Neural cell (in vitro differentiated cells): ENCODE measurements at regions not wholly inside any gene's neighbourhood (a gene's known extent, or its start where the extent isn't known, plus 50 kb on each side); places are given as distances from the start of the nearest gene placed in this dataset.

Source experiments
- H2AFZ ChIP-seq: fragments of 200-600, 300-800 bp; sonication (generic), shearing (Covaris generic); 2 replicates; pipeline ENCODE4 v1.6.0; 2014; ENCODE audit warnings: low read depth, mild to moderate bottlenecking, antibody characterized with exemption, low read length, moderate library complexity
- H3F3A ChIP-seq: fragments of 200-600 bp; shearing (Covaris generic); 2 replicates; pipeline ENCODE4 v1.6.1; 2016; ENCODE audit warnings: mild to moderate bottlenecking, moderate library complexity, mixed read lengths, antibody characterized with exemption, low read length; ENCODE audit not compliant: insufficient read depth, poor library complexity, severe bottlenecking
- H3K27ac ChIP-seq: fragments of 200-600, 300-800 bp; sonication (generic), shearing (Covaris generic); 2 replicates; pipeline ENCODE4 v1.5.1; 2014; ENCODE audit warnings: mild to moderate bottlenecking, low read length, moderate library complexity
- H3K27me3 ChIP-seq: fragments of 300-800, 200-600 bp; sonication (generic), shearing (Covaris generic); 2 replicates; pipeline ENCODE4 v1.6.0; 2014; ENCODE audit warnings: mild to moderate bottlenecking, low read depth, low read length, moderate library complexity; ENCODE audit not compliant: insufficient read depth
- H3K36me3 ChIP-seq: fragments of 300-800, 200-600 bp; sonication (generic), shearing (Covaris generic); 2 replicates; pipeline ENCODE4 v1.5.1; 2014; ENCODE audit warnings: mild to moderate bottlenecking, antibody characterized with exemption, low read length, moderate library complexity; ENCODE audit not compliant: insufficient read depth
- H3K4me2 ChIP-seq: fragments of 300-800, 200-600 bp; sonication (generic), shearing (Covaris generic); 2 replicates; pipeline ENCODE4 v1.6.0; 2014; ENCODE audit warnings: mild to moderate bottlenecking, low read length
- H3K4me3 ChIP-seq: fragments of 300-800, 200-600 bp; sonication (generic), shearing (Covaris generic); 2 replicates; pipeline ENCODE4 v1.5.1; 2014; ENCODE audit warnings: mild to moderate bottlenecking, low read length, moderate library complexity
- H3K79me2 ChIP-seq: fragments of 200-600 bp; shearing (Covaris generic); replicated peaks from 2 replicates; pipeline ENCODE4 v1.6.0; 2014; ENCODE audit warnings: mild to moderate bottlenecking, low read length, moderate library complexity; ENCODE audit not compliant: insufficient read depth
- H3K9ac ChIP-seq: fragments of 300-800, 200-600 bp; sonication (generic), shearing (Covaris generic); 2 replicates; pipeline ENCODE4 v1.6.1; 2016; ENCODE audit warnings: mild to moderate bottlenecking, low read length, mixed read lengths
- H3K9me2 ChIP-seq: fragments of 200-600 bp; shearing (Covaris generic); 2 replicates; pipeline ENCODE4 v1.6.1; 2016; ENCODE audit warnings: mild to moderate bottlenecking, low read length, mixed read lengths; ENCODE audit not compliant: insufficient read depth
- H3K9me3 ChIP-seq: fragments of 200-600, 300-800 bp; sonication (generic), shearing (Covaris generic); 2 replicates; pipeline ENCODE4 v1.6.1; 2016; ENCODE audit warnings: mild to moderate bottlenecking, mixed run types, low read length, moderate library complexity, mixed read lengths
- H4K20me1 ChIP-seq: fragments of 200-600 bp; shearing (Covaris generic); 2 replicates; pipeline ENCODE4 v1.6.1; 2016; ENCODE audit warnings: mild to moderate bottlenecking, mixed run types; ENCODE audit not compliant: insufficient read depth
- CTCF ChIP-seq: fragments of 450-650 bp; IDR thresholded peaks from 2 replicates; pipeline ENCODE4 v1.5.1; 2014; ENCODE audit warnings: antibody characterized with exemption, mild to moderate bottlenecking, moderate library complexity; ENCODE audit not compliant: poor library complexity, severe bottlenecking
- EP300 ChIP-seq: fragments of 450-650 bp; conservative IDR thresholded peaks from 2 replicates; pipeline ENCODE4 v1.6.1; 2014; ENCODE audit warnings: antibody characterized with exemption, mild to moderate bottlenecking, moderate library complexity; ENCODE audit not compliant: poor library complexity, severe bottlenecking
- EZH2 ChIP-seq: fragments of 200-600, 300-800 bp; shearing (Covaris generic), sonication (generic); IDR thresholded peaks from 2 replicates; pipeline ENCODE4 v1.6.1; 2014; ENCODE audit warnings: antibody characterized with exemption, low read length, borderline replicate concordance, mild to moderate bottlenecking; ENCODE audit not compliant: insufficient read depth, poor library complexity, severe bottlenecking
- MXI1 ChIP-seq: fragments of 450-650 bp; conservative IDR thresholded peaks from 2 replicates; pipeline ENCODE4 v1.6.1; 2014; ENCODE audit warnings: antibody characterized with exemption, mild to moderate bottlenecking; ENCODE audit not compliant: poor library complexity, severe bottlenecking
- POLR2AphosphoS5 ChIP-seq: IDR thresholded peaks from 2 replicates; pipeline ENCODE4 v1.6.1; 2012
- RAD21 ChIP-seq: fragments of 450-650 bp; conservative IDR thresholded peaks from 2 replicates; pipeline ENCODE4 v1.6.1; 2014; ENCODE audit warnings: antibody characterized with exemption, mild to moderate bottlenecking, moderate library complexity
- REST ChIP-seq: IDR thresholded peaks from 2 replicates; pipeline ENCODE4 v1.6.1; 2012; ENCODE audit warnings: borderline replicate concordance
- SMC3 ChIP-seq: fragments of 450-650 bp; conservative IDR thresholded peaks from 2 replicates; pipeline ENCODE4 v1.6.1; 2014; ENCODE audit warnings: antibody characterized with exemption, mild to moderate bottlenecking, moderate library complexity; ENCODE audit not compliant: poor library complexity
- TAF1 ChIP-seq: IDR thresholded peaks from 2 replicates; pipeline ENCODE4 v1.6.1; 2012; ENCODE audit warnings: low read depth

GRCh38 chr21:16078382-16078781 lies 348.6 kb downstream of the USP25 start:
- Histone ChIP-seq H3K27ac (no peak overlapping the region), H2AFZ (no peak overlapping the region), H3K9ac (no peak overlapping the region), H3K36me3 (no peaks in the 10 kb centered on the region), H3F3A (no peaks in the 10 kb centered on the region), H3K4me2 (no peak overlapping the region), H3K79me2 (no peaks in the 10 kb centered on the region), H3K9me2 (no peaks in the 10 kb centered on the region), H3K9me3 (no peaks in the 10 kb centered on the region), H3K4me3 (no peak overlapping the region), H4K20me1 (no peaks in the 10 kb centered on the region), H3K27me3 (no peaks in the 10 kb centered on the region)
- TF ChIP-seq RAD21 = no peak

- TF ChIP-seq POLR2AphosphoS5 (no peak), RAD21 (no peak), MXI1 (no peak), REST (no peak), CTCF (no peak), EZH2 (no peak), TAF1 (no peak), EP300 (no peak), SMC3 (no peak)
- no peak overlapping the region for H2AFZ ChIP-seq
- no peaks in the 10 kb centered on the region for H3K9me2 ChIP-seq
- no peak overlapping the region for H3K9ac ChIP-seq
- H3K79me2 ChIP-seq = no peaks in the 10 kb centered on the region
- H3K36me3 ChIP-seq = no peaks in the 10 kb centered on the region
- H3K4me3 ChIP-seq = no peak overlapping the region
- H3K27ac ChIP-seq = no peak overlapping the region
- no peak overlapping the region for H3K4me2 ChIP-seq
- no peaks in the 10 kb centered on the region for H3K27me3 ChIP-seq
- no peaks in the 10 kb centered on the region for H3F3A ChIP-seq
- no peaks in the 10 kb centered on the region for H3K9me3 ChIP-seq
- H4K20me1 ChIP-seq = no peaks in the 10 kb centered on the region
Observed at GRCh38 chr21:16079830-16080229, 350.0 kb downstream of the USP25 start.

- H3K27ac ChIP-seq = no peak overlapping the region
- H3K9me2 ChIP-seq = no peaks in the 10 kb centered on the region
- H3K9me3 ChIP-seq = no peaks in the 10 kb centered on the region
- no peak for TF ChIP-seq TAF1
- no peak for TF ChIP-seq MXI1
- peak; percentile 84 for TF ChIP-seq EP300
- peak; percentile 17 for TF ChIP-seq POLR2AphosphoS5
- H3K4me3 ChIP-seq = no peak overlapping the region
- H3K4me2 ChIP-seq = no peak overlapping the region
- no peaks in the 10 kb centered on the region for H3K79me2 ChIP-seq
- H3K27me3 ChIP-seq = no peaks in the 10 kb centered on the region
- no peak overlapping the region for H3K9ac ChIP-seq
- H3F3A ChIP-seq = no peaks in the 10 kb centered on the region
- no peaks in the 10 kb centered on the region for H3K36me3 ChIP-seq
- H4K20me1 ChIP-seq = no peaks in the 10 kb centered on the region
- no peak overlapping the region for H2AFZ ChIP-seq
Observed at GRCh38 chr21:16081304-16081703, 351.5 kb downstream of the USP25 start.
